Epithelial cell of esophagus (primary cell): ENCODE measurements at regions not wholly inside any gene's neighbourhood (a gene's known extent, or its start where the extent isn't known, plus 50 kb on each side); places are given as distances from the start of the nearest gene placed in this dataset.

Experiments used
- DNase-seq: peaks from one replicate; pipeline ENCODE4 v3.0.0; 2010; ENCODE audit warnings: low read depth
- H3K4me3 ChIP-seq: 2 replicates; pipeline ENCODE4 v1.5.1; 2011; ENCODE audit warnings: mild to moderate bottlenecking, low read length, control low read depth
- CTCF ChIP-seq: IDR thresholded peaks from 2 replicates; pipeline ENCODE4 v1.5.1; 2011; ENCODE audit warnings: low read depth, mild to moderate bottlenecking, low read length, control low read depth, inconsistent platforms; ENCODE audit not compliant: insufficient read depth; ENCODE audit errors: missing control alignments

GRCh38 chr16:72560617-72561016, 388.7 kb upstream of the PMFBP1 start:
- no peak for TF ChIP-seq CTCF
- no peak for DNase-seq
- H3K4me3 ChIP-seq: no peak overlapping the region

GRCh38 chr16:72558501-72558900, 386.5 kb upstream of the PMFBP1 start:
- DNase-seq: no peak
- no peak for TF ChIP-seq CTCF
- no peak overlapping the region for H3K4me3 ChIP-seq

- no peak overlapping the region for H3K4me3 ChIP-seq
- TF ChIP-seq CTCF: no peak
- peak; percentile 50 for DNase-seq
Observed at GRCh38 chr16:72554935-72555334, 383.0 kb upstream of the PMFBP1 start.

GRCh38 chr16:72552654-72553053, 380.7 kb upstream of the PMFBP1 start:
- no peak for TF ChIP-seq CTCF
- H3K4me3 ChIP-seq: no peak overlapping the region
- no peak for DNase-seq

GRCh38 chr16:72551649-72552048, 379.7 kb upstream of the PMFBP1 start:
- DNase-seq: no peak
- no peak overlapping the region for H3K4me3 ChIP-seq
- TF ChIP-seq CTCF: no peak

- DNase-seq: no peak
- H3K4me3 ChIP-seq: no peak overlapping the region
- TF ChIP-seq CTCF: no peak
Observed at GRCh38 chr16:72549878-72550277, 377.9 kb upstream of the PMFBP1 start.

GRCh38 chr16:72542102-72542501, 370.1 kb upstream of the PMFBP1 start:
- no peak overlapping the region for H3K4me3 ChIP-seq
- TF ChIP-seq CTCF: no peak
- DNase-seq: peak; percentile 32
